HepG2 (cell line): ENCODE measurements at regions not wholly inside any gene's neighbourhood (a gene's known extent, or its start where the extent isn't known, plus 50 kb on each side); places are given as distances from the start of the nearest gene placed in this dataset.

ENCODE experiments used
- ARNT ChIP-seq: fragments of 450-650 bp; IDR thresholded peaks from 2 replicates; pipeline ENCODE4 v1.6.1; 2017
- ELF1 ChIP-seq: sonication (generic); formaldehyde crosslinking; IDR thresholded peaks from 2 replicates; pipeline ENCODE4 v1.4.0; 2020; ENCODE audit warnings: missing genetic modification reagents
- GABPB1 ChIP-seq: IDR thresholded peaks from 2 replicates; pipeline ENCODE4 v1.6.1; 2016; ENCODE audit warnings: mild to moderate bottlenecking, missing genetic modification reagents, moderate library complexity, missing compliant biosample characterization
- HMGXB3 ChIP-seq: sonication (generic); formaldehyde crosslinking; IDR thresholded peaks from 2 replicates; pipeline ENCODE4 v1.4.0; 2020; ENCODE audit warnings: missing genetic modification reagents, borderline replicate concordance
- RBM39 ChIP-seq: fragments of 200-400 bp; formaldehyde crosslinking; IDR thresholded peaks from one replicate; pipeline ENCODE4 v1.6.1; 2018; ENCODE audit warnings: antibody characterized with exemption, mild to moderate bottlenecking, low read depth, low read length; ENCODE audit not compliant: poor library complexity, severe bottlenecking
- ZBTB49 ChIP-seq: sonication (generic); formaldehyde crosslinking; IDR thresholded peaks from 2 replicates; pipeline ENCODE4 v1.4.0; 2020; ENCODE audit warnings: missing genetic modification reagents, borderline replicate concordance
- ZNF451 ChIP-seq: sonication (generic); formaldehyde crosslinking; IDR thresholded peaks from 2 replicates; pipeline ENCODE4 v1.5.0; 2020; ENCODE audit warnings: mild to moderate bottlenecking, missing genetic modification reagents
- ZNF678 ChIP-seq: sonication (generic); formaldehyde crosslinking; IDR thresholded peaks from 2 replicates; pipeline ENCODE4 v1.4.0; 2020; ENCODE audit warnings: mild to moderate bottlenecking, missing genetic modification reagents
- TF ChIP-seq, protein P1 (sequence below): sonication (generic); formaldehyde crosslinking; IDR thresholded peaks from 2 replicates; pipeline ENCODE4 v1.5.0; 2020; ENCODE audit warnings: mild to moderate bottlenecking, missing genetic modification reagents, moderate library complexity
- TF ChIP-seq, protein P2 (sequence below): sonication (generic); formaldehyde crosslinking; IDR thresholded peaks from 2 replicates; pipeline ENCODE4 v1.9.0; 2022; ENCODE audit warnings: missing genetic modification reagents, mild to moderate bottlenecking, borderline replicate concordance

DNA sequence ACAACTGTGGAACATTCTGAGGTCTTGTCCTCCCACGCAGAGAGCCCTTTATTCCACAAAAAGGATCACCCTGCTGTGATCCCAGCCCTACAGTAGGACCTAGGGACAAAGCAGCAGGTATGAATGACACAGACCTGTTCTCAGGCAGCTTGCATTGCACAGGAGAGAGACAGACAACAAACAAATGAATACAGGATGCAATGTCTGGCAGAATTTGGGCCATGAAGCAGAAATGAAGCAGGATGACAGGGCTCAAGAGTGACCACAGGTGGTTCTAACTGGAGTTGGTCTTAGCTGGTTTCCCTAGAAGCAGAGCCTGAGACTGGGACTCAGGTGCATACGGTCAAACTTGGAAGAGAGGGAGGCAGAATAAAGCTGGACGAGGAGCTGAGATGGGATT is 388.8 kb downstream of the CDK5RAP2 start:
- TF ChIP-seq RBM39 (no peak), ZBTB49 (CRISPR knock-in tag) (no peak), ZNF678 (no peak), HMGXB3 (no peak), ELF1 (CRISPR knock-in tag) (no peak), ZNF451 (CRISPR knock-in tag) (no peak), ARNT (no peak), GABPB1 (no peak)
- TF ChIP-seq, protein P1, sequence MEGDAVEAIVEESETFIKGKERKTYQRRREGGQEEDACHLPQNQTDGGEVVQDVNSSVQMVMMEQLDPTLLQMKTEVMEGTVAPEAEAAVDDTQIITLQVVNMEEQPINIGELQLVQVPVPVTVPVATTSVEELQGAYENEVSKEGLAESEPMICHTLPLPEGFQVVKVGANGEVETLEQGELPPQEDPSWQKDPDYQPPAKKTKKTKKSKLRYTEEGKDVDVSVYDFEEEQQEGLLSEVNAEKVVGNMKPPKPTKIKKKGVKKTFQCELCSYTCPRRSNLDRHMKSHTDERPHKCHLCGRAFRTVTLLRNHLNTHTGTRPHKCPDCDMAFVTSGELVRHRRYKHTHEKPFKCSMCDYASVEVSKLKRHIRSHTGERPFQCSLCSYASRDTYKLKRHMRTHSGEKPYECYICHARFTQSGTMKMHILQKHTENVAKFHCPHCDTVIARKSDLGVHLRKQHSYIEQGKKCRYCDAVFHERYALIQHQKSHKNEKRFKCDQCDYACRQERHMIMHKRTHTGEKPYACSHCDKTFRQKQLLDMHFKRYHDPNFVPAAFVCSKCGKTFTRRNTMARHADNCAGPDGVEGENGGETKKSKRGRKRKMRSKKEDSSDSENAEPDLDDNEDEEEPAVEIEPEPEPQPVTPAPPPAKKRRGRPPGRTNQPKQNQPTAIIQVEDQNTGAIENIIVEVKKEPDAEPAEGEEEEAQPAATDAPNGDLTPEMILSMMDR (CRISPR knock-in tag), result no peak
- TF ChIP-seq, protein P2, sequence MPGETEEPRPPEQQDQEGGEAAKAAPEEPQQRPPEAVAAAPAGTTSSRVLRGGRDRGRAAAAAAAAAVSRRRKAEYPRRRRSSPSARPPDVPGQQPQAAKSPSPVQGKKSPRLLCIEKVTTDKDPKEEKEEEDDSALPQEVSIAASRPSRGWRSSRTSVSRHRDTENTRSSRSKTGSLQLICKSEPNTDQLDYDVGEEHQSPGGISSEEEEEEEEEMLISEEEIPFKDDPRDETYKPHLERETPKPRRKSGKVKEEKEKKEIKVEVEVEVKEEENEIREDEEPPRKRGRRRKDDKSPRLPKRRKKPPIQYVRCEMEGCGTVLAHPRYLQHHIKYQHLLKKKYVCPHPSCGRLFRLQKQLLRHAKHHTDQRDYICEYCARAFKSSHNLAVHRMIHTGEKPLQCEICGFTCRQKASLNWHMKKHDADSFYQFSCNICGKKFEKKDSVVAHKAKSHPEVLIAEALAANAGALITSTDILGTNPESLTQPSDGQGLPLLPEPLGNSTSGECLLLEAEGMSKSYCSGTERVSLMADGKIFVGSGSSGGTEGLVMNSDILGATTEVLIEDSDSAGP (CRISPR knock-in tag), result no peak
